WERI-Rb-1 (cell line): ENCODE measurements at regions not wholly inside any gene's neighbourhood (a gene's known extent, or its start where the extent isn't known, plus 50 kb on each side); places are given as distances from the start of the nearest gene placed in this dataset.
"Not testable (repeated sequence)": the region's sequence is repeated elsewhere in the genome, so short reads cannot be mapped to it uniquely, and the experiment has no call there.

ENCODE experiments used
- DNase-seq: peaks from one replicate; pipeline ENCODE4 v3.0.0-alpha.2; 2020
- H3K27ac ChIP-seq: fragments of 250-450 bp; sonication (Bioruptor Pico); 2 replicates; pipeline ENCODE4 v1.5.1; 2020; ENCODE audit warnings: mild to moderate bottlenecking, moderate library complexity
- H3K27me3 ChIP-seq: fragments of 250-450 bp; sonication (Bioruptor Pico); 2 replicates; pipeline ENCODE4 v1.5.1; 2021; ENCODE audit warnings: mild to moderate bottlenecking, low read depth, moderate library complexity; ENCODE audit not compliant: insufficient read depth, severe bottlenecking
- H3K36me3 ChIP-seq: fragments of 250-450 bp; sonication (Bioruptor Pico); 2 replicates; pipeline ENCODE4 v1.5.1; 2020; ENCODE audit warnings: mild to moderate bottlenecking, moderate library complexity
- H3K4me3 ChIP-seq: 2 replicates; pipeline ENCODE4 v1.5.1; 2011; ENCODE audit warnings: low read depth, mild to moderate bottlenecking, control low read depth, low read length
- H3K9me3 ChIP-seq: fragments of 250-450 bp; sonication (Bioruptor Pico); 2 replicates; pipeline ENCODE4 v1.5.1; 2021; ENCODE audit warnings: mild to moderate bottlenecking, moderate library complexity; ENCODE audit not compliant: severe bottlenecking
- CTCF ChIP-seq: IDR thresholded peaks from 2 replicates; pipeline ENCODE4 v1.5.1; 2011; ENCODE audit warnings: low read depth, mild to moderate bottlenecking, control low read depth, inconsistent platforms, low read length

GRCh38 chr2:64277101-64277849 is 133.1 kb upstream of the PELI1 start:
- no peak for TF ChIP-seq CTCF
- Histone ChIP-seq H3K27me3 (no peaks in the 10 kb centered on the region), H3K36me3 (no peaks in the 10 kb centered on the region), H3K9me3 (no peaks in the 10 kb centered on the region), H3K27ac (no peak overlapping the region), H3K4me3 (no peak overlapping the region)
- DNase-seq = no peak

- not testable (repeated sequence) for H3K9me3 ChIP-seq, H3K27me3 ChIP-seq, DNase-seq, H3K36me3 ChIP-seq, H3K4me3 ChIP-seq, H3K27ac ChIP-seq
These were observed 136.6 kb upstream of the PELI1 start for GRCh38 chr2:64280812-64281211.

- Histone ChIP-seq H3K4me3 (no peak overlapping the region), H3K9me3 (no peaks in the 10 kb centered on the region), H3K36me3 (no peaks in the 10 kb centered on the region), H3K27ac (no peak overlapping the region), H3K27me3 (no peaks in the 10 kb centered on the region)
- DNase-seq = no peak
- no peak for TF ChIP-seq CTCF
These were observed 138.9 kb upstream of the PELI1 start for GRCh38 chr2:64283006-64283570.

- H3K36me3 ChIP-seq = no peaks in the 10 kb centered on the region
- no peaks in the 10 kb centered on the region for H3K9me3 ChIP-seq
- no peak overlapping the region for H3K27ac ChIP-seq
- no peak for DNase-seq
- no peak overlapping the region for H3K4me3 ChIP-seq
- no peaks in the 10 kb centered on the region for H3K27me3 ChIP-seq
- no peak for TF ChIP-seq CTCF
These were observed 139.6 kb upstream of the PELI1 start for GRCh38 chr2:64283641-64284361.

- Histone ChIP-seq H3K9me3 (no peaks in the 10 kb centered on the region), H3K4me3 (no peak overlapping the region), H3K27me3 (no peaks in the 10 kb centered on the region), H3K27ac (no peak overlapping the region), H3K36me3 (no peaks in the 10 kb centered on the region)
- DNase-seq = no peak
- TF ChIP-seq CTCF = no peak
These were observed 140.5 kb upstream of the PELI1 start for GRCh38 chr2:64284751-64285150.

- no peak for TF ChIP-seq CTCF
- H3K27me3 ChIP-seq = no peaks in the 10 kb centered on the region
- H3K4me3 ChIP-seq = no peak overlapping the region
These were observed 143.1 kb upstream of the PELI1 start for GRCh38 chr2:64287202-64287740.

More at GRCh38 chr2:64287202-64287740, 143.1 kb upstream of the PELI1 start:
- no peak for DNase-seq
- Histone ChIP-seq H3K27ac (no peak overlapping the region), H3K36me3 (no peaks in the 10 kb centered on the region), H3K9me3 (no peaks in the 10 kb centered on the region)
